Fibroblast of mammary gland (primary cell): ENCODE measurements at regions not wholly inside any gene's neighbourhood (a gene's known extent, or its start where the extent isn't known, plus 50 kb on each side); places are given as distances from the start of the nearest gene placed in this dataset.

Source experiments
- DNase-seq: peaks from one replicate; pipeline ENCODE4 v3.0.0-alpha.2; 2010; ENCODE audit warnings: low read depth
- H3K4me3 ChIP-seq: 2 replicates; pipeline ENCODE4 v1.5.1; 2011; ENCODE audit warnings: low read depth, mild to moderate bottlenecking, low read length, moderate library complexity; ENCODE audit not compliant: control insufficient read depth
- CTCF ChIP-seq: conservative IDR thresholded peaks from 2 replicates; pipeline ENCODE4 v1.5.1; 2011; ENCODE audit warnings: low read depth, low read length, inconsistent platforms; ENCODE audit not compliant: control insufficient read depth, insufficient read depth

- DNase-seq, result no peak
- no peak for TF ChIP-seq CTCF
- H3K4me3 ChIP-seq, result no peak overlapping the region
These were observed 102.1 kb downstream of the UCHL1 start for GRCh38 chr4:41358647-41359421.

- no peak for TF ChIP-seq CTCF
- DNase-seq, result no peak
These were observed 102.7 kb downstream of the UCHL1 start for GRCh38 chr4:41359422-41359775.

GRCh38 chr4:41359836-41360213 lies 103.1 kb downstream of the UCHL1 start:
- no peak for DNase-seq
- TF ChIP-seq CTCF, result no peak
- no peak overlapping the region for H3K4me3 ChIP-seq

More at GRCh38 chr4:41359422-41359775, 102.7 kb downstream of the UCHL1 start:
- H3K4me3 ChIP-seq, result no peak overlapping the region

- TF ChIP-seq CTCF, result no peak
- peak overlapping the region; percentile 40 for H3K4me3 ChIP-seq
- DNase-seq, result peak; percentile 7
These were observed 103.6 kb downstream of the UCHL1 start for GRCh38 chr4:41360214-41360920.

- peak; percentile 15 for DNase-seq
- TF ChIP-seq CTCF, result no peak
- peak overlapping the region; percentile 40 for H3K4me3 ChIP-seq
These were observed 104.4 kb downstream of the UCHL1 start for GRCh38 chr4:41360921-41361793.

- no peak for DNase-seq
- no peak for TF ChIP-seq CTCF
- no peak overlapping the region for H3K4me3 ChIP-seq
These were observed 105.2 kb downstream of the UCHL1 start for GRCh38 chr4:41361794-41362526.
